ENCODE measurements at regions not wholly inside any gene's neighbourhood (a gene's known extent, or its start where the extent isn't known, plus 50 kb on each side); places are given as distances from the start of the nearest gene placed in this dataset.
A peak's percentile ranks its signal among the peaks of the same experiment; 100 is the strongest.

- ATAC-seq (peak; percentile 29), DNase-seq (no peak)
- Histone ChIP-seq H3K9me3 (peaks cover 0 to 7% of the 10 kb centered on the region in 2 donors), H3K27me3 (peaks cover 0 to 4% of the 10 kb centered on the region in 2 donors), H3K4me3 (no peak overlapping the region), H3K36me3 (no peaks in the 10 kb centered on the region), H3K27ac (peak overlapping the region in 1 of 2 donors; percentile 25), H3K4me1 (no peaks in the 10 kb centered on the region)
- intact Hi-C loops (cut with DNase I) = no loop called here
- TF ChIP-seq, protein P1, sequence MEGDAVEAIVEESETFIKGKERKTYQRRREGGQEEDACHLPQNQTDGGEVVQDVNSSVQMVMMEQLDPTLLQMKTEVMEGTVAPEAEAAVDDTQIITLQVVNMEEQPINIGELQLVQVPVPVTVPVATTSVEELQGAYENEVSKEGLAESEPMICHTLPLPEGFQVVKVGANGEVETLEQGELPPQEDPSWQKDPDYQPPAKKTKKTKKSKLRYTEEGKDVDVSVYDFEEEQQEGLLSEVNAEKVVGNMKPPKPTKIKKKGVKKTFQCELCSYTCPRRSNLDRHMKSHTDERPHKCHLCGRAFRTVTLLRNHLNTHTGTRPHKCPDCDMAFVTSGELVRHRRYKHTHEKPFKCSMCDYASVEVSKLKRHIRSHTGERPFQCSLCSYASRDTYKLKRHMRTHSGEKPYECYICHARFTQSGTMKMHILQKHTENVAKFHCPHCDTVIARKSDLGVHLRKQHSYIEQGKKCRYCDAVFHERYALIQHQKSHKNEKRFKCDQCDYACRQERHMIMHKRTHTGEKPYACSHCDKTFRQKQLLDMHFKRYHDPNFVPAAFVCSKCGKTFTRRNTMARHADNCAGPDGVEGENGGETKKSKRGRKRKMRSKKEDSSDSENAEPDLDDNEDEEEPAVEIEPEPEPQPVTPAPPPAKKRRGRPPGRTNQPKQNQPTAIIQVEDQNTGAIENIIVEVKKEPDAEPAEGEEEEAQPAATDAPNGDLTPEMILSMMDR (IDR thresholded peaks at IDR 0.05) = no peak
Observed at GRCh38 chr1:110787328-110788071, 85.4 kb upstream of the CD53 start.

DNA sequence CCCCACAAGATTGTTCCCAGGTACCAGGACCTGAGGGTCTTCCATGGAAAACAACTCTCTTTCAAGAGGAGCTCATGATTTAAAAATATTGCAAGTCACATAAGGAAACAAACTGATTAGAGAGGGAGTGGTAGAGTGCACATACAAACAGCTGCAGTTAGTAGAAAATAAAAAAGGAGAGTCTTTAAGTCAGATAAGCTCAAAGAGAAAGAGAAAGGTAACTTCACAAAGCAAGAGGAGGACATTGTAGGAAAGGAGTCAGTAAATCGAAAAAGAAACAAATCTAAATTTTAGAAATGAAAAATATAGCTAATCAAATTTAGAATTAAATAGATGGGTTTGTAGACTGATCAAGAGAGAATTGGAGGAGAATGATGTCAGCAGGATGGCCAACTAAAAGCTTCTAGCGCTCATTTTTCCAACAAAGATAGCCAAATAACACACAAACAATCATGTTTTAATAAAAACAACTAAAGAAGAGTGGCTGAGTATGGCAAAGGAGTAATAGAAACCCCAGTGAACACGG lies 86.1 kb upstream of the CD53 start:
- intact Hi-C loops (cut with DNase I) = no loop called here
- H3K9me3 ChIP-seq = peaks cover 0 to 7% of the 10 kb centered on the region in 2 donors
- H3K36me3 ChIP-seq = no peaks in the 10 kb centered on the region
- H3K4me3 ChIP-seq = no peak overlapping the region
- H3K4me1 ChIP-seq = no peaks in the 10 kb centered on the region
- no peak overlapping the region for H3K27ac ChIP-seq
- DNase-seq (no peak), ATAC-seq (no peak)
- peaks cover 0 to 4% of the 10 kb centered on the region in 2 donors for H3K27me3 ChIP-seq
- TF ChIP-seq, protein P1 (IDR thresholded peaks at IDR 0.05) = no peak

DNA sequence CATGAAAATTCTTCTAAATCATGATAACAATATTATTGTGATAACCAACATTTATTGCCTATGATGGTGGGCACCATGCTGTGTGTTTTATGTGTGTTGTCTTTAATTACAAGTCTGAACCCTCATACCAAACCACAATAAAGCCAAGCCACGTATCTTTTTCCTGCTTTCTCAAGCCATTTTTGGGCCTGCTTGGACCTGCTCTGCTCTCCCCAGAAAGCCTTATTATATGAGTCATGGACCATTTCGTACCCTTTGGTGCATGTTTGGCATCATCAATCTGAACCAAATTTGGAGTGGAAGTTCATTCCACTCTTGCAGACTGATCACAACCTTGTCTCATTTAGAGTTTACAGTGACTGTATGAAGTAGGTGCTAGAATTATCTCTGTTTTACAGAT lies 87.3 kb upstream of the CD53 start:
- peaks cover 0 to 5% of the 10 kb centered on the region in 2 donors for H3K27me3 ChIP-seq
- no peak overlapping the region for H3K4me3 ChIP-seq
- DNase-seq (no peak), ATAC-seq (no peak)
- no peak overlapping the region for H3K27ac ChIP-seq
- no peaks in the 10 kb centered on the region for H3K4me1 ChIP-seq
- H3K36me3 ChIP-seq = no peaks in the 10 kb centered on the region
- TF ChIP-seq, protein P1 (IDR thresholded peaks at IDR 0.05) = no peak
- H3K9me3 ChIP-seq = peaks cover 0 to 7% of the 10 kb centered on the region in 2 donors
- intact Hi-C loops (cut with DNase I) = no loop called here

DNA sequence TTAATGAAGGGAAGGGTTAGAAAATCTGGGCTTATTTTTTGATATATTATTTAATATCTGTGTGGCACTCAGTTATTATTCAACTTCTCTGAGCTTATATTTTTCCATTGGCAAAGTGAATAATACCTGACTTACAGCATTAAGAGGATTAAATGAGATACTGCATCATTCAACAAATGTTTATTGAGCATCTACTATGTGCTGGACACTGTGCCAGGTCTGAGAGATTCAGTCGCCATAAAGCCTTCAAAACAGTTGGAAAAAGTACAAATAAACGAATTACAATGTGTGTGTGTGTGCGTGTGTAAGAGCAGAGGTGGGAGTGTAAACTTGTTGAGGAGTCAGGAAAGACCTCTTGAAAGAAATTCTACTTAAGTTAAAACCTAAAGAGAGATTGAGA lies 87.9 kb upstream of the CD53 start:
- Histone ChIP-seq H3K4me1 (no peaks in the 10 kb centered on the region), H3K27ac (no peak overlapping the region), H3K4me3 (no peak overlapping the region), H3K27me3 (peaks cover 0 to 11% of the 10 kb centered on the region in 2 donors), H3K36me3 (no peaks in the 10 kb centered on the region), H3K9me3 (peaks cover 0 to 7% of the 10 kb centered on the region in 2 donors)
- DNase-seq = no peak
- TF ChIP-seq, protein P1 (IDR thresholded peaks at IDR 0.05) = no peak
- ATAC-seq = no peak
- intact Hi-C loops (cut with DNase I) = no loop called here

- H3K27ac ChIP-seq = no peak overlapping the region
- TF ChIP-seq, protein P1 (IDR thresholded peaks at IDR 0.05) = peak; percentile 86 to 89
- H3K4me3 ChIP-seq = no peak overlapping the region
- no peaks in the 10 kb centered on the region for H3K4me1 ChIP-seq
- H3K9me3 ChIP-seq = peaks cover 0 to 4% of the 10 kb centered on the region in 2 donors
- no peaks in the 10 kb centered on the region for H3K36me3 ChIP-seq
- H3K27me3 ChIP-seq = peaks cover 0 to 16% of the 10 kb centered on the region in 2 donors
- intact Hi-C loops (cut with DNase I) = loop anchor here in 1 of 2 donors (5.0 kb wide), 1 partner anchor 166 kb away; no protein-coding TSS in a partner anchor
- ATAC-seq (peak; percentile 87), DNase-seq (peak in 1 of 4 donors; percentile 58)
Observed at GRCh38 chr1:110783292-110783918, 89.5 kb upstream of the CD53 start.

All from left lung (tissue), 4 donors.